ENCODE measurements at regions not wholly inside any gene's neighbourhood (a gene's known extent, or its start where the extent isn't known, plus 50 kb on each side); places are given as distances from the start of the nearest gene placed in this dataset.
"Not testable (repeated sequence)": the region's sequence is repeated elsewhere in the genome, so short reads cannot be mapped to it uniquely, and the experiment has no call there.

DNA sequence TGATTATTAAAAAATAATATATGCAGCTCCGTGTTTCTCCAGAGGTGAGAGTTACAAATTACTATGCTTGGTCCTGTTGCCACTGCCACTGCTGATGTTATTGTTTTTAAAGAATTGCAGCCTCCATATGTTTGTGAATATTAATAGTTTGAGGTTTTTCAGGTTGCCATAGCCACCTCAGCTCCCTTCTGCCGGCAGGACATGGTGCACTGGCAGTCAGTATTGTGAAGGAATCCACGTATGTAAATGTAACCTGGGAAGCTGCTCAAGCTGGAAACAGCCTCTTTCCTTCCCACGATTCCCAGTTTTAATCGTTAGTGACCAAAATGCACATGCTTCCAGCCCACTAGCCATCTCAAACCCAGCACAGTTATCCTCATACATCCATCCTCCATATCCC is 184.4 kb upstream of the CCNG1 start:
- ATAC-seq (no peak), DNase-seq (ENCODE audit: low spot score in 2 of 2) (no peak)
- H3K27ac Mint-ChIP-seq: no peak overlapping the region
- peaks cover 0 to 4% of the 10 kb centered on the region in 2 donors for H3K9me3 Mint-ChIP-seq
- H3K36me3 Mint-ChIP-seq: no peaks in the 10 kb centered on the region

DNA sequence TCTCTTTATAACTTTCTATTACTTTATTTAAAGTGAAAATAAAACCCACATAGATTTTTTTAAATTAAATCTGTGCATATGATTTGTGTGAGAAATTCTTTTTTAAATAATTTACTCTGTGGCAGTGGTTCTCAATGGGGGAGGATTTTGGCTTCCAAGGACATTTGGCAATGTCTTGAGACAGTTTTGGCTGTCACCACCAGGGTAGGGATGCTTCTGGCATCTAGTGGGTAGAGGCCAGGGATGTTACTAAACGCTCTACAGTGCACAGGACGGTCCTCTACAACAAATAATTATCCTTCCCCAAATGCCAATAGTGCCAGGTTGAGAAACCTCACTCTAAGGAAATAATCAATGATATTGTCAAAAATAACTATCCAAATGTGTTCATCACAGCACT is 177.9 kb upstream of the CCNG1 start:
- no peaks in the 10 kb centered on the region for H3K36me3 Mint-ChIP-seq
- DNase-seq (ENCODE audit: low spot score in 2 of 2) (no peak), ATAC-seq (no peak)
- H3K27ac Mint-ChIP-seq: no peak overlapping the region
- H3K9me3 Mint-ChIP-seq: peaks cover 4 to 5% of the 10 kb centered on the region in 2 donors

DNA sequence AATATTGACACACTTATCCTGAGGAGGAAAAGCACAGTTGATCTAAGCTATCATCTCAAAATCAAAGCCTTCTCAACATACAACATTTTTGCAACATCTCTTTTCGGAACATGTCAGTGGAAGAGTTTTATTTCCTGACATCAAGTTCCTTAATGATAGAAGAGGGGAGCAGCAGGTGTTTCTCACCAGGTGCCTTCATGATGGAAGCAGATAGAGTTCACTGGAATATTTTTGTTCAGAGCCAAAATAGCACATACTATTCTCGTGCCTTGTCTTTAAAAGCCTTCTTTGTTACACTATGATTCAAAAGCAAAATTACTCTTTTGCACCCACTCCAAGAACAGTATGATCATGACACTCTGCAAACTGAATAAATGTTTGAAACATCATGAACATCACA is 176.9 kb upstream of the CCNG1 start:
- ATAC-seq (no peak), DNase-seq (ENCODE audit: low spot score in 2 of 2) (no peak)
- Mint-ChIP-seq H3K27ac (no peak overlapping the region), H3K36me3 (no peaks in the 10 kb centered on the region), H3K9me3 (peaks cover 4 to 5% of the 10 kb centered on the region in 2 donors)

DNA sequence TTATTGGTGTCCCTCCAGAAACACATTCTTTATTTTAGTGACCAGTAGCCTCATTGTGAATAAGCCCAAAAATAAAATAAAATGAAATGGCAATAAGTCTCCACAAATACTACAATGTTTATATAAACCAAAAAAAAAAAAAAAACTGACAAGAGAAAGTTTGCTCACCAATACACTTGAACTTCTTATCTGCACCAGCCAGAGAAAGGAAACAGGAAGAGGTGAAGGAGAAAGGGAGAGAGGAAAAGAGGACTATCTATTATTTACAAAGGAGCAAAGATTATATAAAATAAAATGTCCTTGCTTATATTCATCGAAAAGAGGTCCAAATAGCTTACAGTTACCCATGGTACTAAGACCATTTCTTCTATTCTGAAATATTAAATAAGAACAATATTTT is 176.4 kb upstream of the CCNG1 start:
- H3K9me3 Mint-ChIP-seq: peaks cover 4 to 5% of the 10 kb centered on the region in 2 donors
- ATAC-seq: no peak
- H3K27ac Mint-ChIP-seq: no peak overlapping the region
- no peak for DNase-seq (ENCODE audit: low spot score in 2 of 2)
- H3K36me3 Mint-ChIP-seq: no peaks in the 10 kb centered on the region

DNA sequence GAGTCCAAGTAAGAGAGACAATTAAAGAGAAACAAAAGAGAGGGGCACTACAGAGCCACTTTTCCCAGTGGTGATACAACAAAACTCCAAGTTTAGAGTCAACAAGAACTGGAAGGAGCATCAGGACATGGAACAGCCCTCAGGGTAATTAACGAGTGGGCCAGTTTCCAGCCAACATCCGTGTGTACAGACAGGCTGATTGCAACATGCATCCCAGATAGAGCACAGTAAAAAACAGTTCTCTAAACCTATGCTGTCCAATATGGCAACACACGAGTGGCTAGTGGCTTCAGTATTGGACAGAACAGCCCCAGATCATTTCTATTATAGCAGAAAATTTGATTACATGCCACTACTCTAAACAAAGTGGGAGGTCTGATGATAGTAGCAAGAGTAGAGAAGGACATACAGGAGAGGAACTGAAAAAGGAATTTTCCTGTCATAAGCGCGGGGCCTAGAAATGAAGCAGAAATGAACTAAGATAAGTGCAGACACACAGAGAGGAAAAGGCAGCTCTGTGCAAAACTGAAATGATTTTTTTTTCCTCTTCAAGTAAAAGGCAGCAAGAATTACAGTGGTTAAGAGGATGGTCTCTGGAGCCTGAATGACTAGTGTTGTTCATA is 175.6 kb upstream of the CCNG1 start:
- no peak for DNase-seq (ENCODE audit: low spot score in 2 of 2)
- Mint-ChIP-seq H3K9me3 (peaks cover 4 to 5% of the 10 kb centered on the region in 2 donors), H3K36me3 (no peaks in the 10 kb centered on the region), H3K27ac (no peak overlapping the region)
- ATAC-seq: no peak

DNA sequence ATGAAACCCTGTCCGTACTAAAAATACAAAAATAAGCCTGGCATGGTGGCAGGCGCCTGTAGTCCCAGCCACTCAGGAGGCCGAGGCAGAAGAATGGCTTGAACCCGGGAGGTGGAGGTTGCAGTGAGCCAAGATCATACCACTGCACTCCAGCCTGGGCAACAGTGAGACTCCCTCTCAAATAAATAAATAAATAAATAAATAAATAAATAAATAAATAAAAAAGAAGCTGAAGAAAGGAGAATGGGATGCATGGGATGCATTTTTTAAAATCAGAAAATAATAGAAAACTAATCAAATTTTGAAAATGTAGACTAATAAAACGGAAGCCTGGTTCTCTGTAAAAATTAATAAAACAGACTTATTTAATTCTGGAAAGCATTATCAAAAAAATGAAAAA is 171.1 kb upstream of the CCNG1 start:
- ATAC-seq; H3K36me3 Mint-ChIP-seq; H3K9me3 Mint-ChIP-seq; H3K27ac Mint-ChIP-seq; DNase-seq (ENCODE audit: low spot score in 2 of 2): not testable (repeated sequence)

DNA sequence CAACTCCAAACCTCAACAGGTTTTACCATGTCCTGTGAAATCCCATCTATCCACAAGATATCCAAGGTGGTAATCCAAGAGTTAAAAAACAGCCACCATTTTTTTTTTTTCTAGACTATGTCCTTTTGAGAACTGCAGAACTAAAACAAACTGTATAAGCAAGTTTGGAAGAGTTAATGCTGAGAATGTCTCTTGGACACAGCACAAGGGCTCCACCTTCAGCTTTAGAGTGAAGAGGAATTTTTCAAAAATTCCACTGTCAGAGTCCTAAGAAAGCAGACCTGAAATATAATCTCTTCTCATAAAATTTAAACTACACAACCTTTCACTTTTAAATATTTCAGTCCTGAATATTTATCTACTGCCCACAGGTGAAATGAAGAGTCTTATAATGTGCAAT is 167.8 kb upstream of the CCNG1 start:
- H3K36me3 Mint-ChIP-seq: no peaks in the 10 kb centered on the region
- no peak overlapping the region for H3K27ac Mint-ChIP-seq
- DNase-seq (ENCODE audit: low spot score in 2 of 2) (no peak), ATAC-seq (no peak)
- H3K9me3 Mint-ChIP-seq: no peaks in the 10 kb centered on the region

DNA sequence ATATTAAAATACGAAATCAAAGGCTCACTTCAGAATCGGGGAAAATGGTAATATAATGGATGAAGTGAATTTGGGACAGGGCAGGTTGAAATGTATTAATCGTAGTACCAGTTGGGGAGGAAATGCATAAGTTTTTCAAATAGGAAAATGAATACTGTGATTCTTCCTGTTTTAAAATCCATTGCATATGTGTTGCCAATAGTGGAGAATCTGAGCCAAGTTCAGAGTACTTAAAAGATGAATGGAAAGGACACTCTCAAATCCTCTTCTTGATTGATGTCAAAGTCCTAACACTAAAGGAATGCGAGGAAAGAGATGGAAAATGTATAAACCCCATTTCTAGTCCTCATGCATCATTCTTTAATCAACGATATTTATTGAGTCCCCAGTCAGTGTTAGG is 160.9 kb upstream of the CCNG1 start:
- H3K9me3 Mint-ChIP-seq: peaks cover 3% of the 10 kb centered on the region in 2 donors
- DNase-seq (ENCODE audit: low spot score in 2 of 2) (no peak), ATAC-seq (no peak)
- H3K27ac Mint-ChIP-seq: no peak overlapping the region
- no peaks in the 10 kb centered on the region for H3K36me3 Mint-ChIP-seq

DNA sequence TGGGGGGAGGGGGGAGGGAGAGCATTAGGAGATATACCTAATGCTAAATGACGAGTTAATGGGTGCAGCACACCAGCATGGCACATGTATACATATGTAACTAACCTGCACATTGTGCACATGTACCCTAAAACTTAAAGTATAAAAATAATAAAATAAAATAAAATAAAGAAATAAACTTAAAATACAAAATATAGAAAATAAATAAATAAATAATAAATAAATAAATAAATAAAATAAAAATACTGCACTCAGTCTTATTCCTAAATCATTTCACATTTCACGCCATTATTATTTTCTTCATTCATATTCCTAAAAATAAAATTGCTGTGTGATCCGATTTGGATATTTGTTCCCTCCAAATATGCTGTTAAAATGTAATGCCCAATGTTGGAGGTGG is 156.5 kb upstream of the CCNG1 start:
- H3K27ac Mint-ChIP-seq; DNase-seq (ENCODE audit: low spot score in 2 of 2); H3K36me3 Mint-ChIP-seq; ATAC-seq: not testable (repeated sequence)
- peaks cover 4 to 10% of the 10 kb centered on the region in 2 donors for H3K9me3 Mint-ChIP-seq

DNA sequence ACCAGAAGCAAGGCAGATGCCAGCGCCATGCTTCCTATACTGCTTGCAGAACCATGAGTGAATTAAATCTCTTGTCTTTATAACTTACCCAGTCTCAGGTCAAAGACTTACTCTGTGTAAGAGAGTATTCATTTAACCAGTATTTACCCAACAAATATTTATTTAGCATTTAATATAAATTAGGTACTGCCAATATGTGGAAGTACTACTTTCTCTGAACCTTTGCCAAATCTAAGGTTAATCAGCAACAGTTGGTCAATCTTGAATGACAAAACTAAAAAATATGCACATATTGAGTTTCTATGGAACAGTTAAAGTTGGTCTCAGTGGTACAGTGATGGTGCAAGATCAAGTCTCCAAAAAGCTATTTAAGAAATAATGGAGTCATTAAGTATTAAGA is 155.9 kb upstream of the CCNG1 start:
- DNase-seq (ENCODE audit: low spot score in 2 of 2) (no peak), ATAC-seq (no peak)
- Mint-ChIP-seq H3K27ac (no peak overlapping the region), H3K36me3 (no peaks in the 10 kb centered on the region), H3K9me3 (peaks cover 4 to 10% of the 10 kb centered on the region in 2 donors)

DNA sequence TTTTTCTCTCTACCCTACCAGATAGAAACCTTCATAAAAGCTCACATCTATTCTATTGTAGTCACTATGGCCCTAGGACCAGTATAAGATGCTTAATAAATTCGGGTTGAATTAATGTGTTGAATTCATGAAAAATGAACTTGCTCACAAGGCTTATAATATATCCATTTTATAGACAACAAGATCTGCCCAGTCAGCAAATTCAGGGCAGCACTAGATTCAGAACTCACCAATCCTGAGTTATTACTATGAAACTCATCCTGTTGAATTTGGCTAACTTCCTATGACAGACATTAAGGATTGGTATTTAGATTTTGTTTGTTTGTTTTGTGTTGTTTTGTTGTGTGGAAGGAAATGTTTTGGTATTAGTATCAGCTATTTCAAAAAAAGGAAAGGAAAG is 143.6 kb upstream of the CCNG1 start:
- ATAC-seq (no peak), DNase-seq (ENCODE audit: low spot score in 2 of 2) (no peak)
- Mint-ChIP-seq H3K36me3 (no peaks in the 10 kb centered on the region), H3K9me3 (no peaks in the 10 kb centered on the region), H3K27ac (no peak overlapping the region)

DNA sequence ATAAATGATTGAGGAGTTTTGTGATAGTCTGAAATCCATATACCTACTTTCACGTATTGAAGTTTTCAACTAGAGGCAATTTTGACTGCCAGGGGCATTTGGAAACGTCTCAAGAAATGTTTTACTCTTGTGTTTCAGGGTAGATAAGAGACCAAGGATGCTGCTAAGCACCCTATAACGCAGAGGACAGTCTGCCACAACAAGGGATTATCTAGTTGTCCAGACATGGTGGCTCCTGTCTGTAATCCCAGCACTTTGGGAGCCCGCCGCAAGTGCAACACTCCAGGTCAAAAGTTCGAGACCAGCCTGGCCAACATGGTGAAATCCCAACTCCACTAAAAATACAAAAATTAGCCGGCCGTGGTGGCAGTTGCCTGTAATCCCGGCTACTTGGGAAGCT is 133.7 kb upstream of the CCNG1 start:
- ATAC-seq: no peak
- H3K9me3 Mint-ChIP-seq: no peaks in the 10 kb centered on the region
- no peak overlapping the region for H3K27ac Mint-ChIP-seq

DNA sequence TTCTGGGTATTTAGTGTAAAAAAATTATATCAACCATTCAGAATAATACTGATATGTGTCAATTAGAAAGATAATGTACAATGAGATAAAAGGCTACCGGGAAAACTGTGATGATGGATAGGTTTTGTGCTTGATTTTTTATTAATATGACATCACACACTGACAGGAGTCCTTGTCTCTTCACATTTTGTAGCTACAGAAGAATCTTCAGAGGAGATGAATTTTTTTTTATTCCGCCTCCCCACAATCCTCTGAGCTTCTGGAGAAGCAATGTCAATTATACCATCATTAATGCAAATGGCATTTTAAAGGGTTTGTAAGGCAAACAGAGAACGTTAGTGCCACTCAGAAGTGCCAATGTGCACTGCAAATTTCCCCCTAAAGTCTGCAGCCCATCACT is 131.7 kb upstream of the CCNG1 start:
- DNase-seq (ENCODE audit: low spot score in 2 of 2): no peak
- no peaks in the 10 kb centered on the region for H3K9me3 Mint-ChIP-seq
- no peak for ATAC-seq
- H3K27ac Mint-ChIP-seq: no peak overlapping the region
- H3K36me3 Mint-ChIP-seq: no peaks in the 10 kb centered on the region

More for the DNA sequence above, 133.7 kb upstream of the CCNG1 start:
- no peaks in the 10 kb centered on the region for H3K36me3 Mint-ChIP-seq
- DNase-seq (ENCODE audit: low spot score in 2 of 2): no peak

DNA sequence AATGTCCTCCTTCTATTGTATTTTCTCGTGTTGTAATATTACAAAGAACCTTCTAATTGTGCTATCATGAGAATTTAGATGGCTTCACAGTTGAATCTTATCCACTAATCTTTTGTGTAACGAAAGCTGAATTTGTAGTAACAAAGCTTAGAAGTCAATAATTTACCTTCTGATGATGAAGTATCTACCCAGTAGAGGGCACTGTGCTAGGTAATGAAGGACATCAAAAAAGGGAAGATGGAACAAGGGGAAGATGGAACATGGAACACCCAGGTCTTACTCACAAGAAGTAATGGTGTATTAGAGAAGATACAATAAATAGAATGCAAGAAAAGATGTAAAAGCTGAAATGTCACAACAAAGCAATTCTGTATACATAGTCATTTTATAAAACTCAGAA is 131.0 kb upstream of the CCNG1 start:
- ATAC-seq: no peak
- H3K9me3 Mint-ChIP-seq: no peaks in the 10 kb centered on the region
- DNase-seq (ENCODE audit: low spot score in 2 of 2): no peak
- H3K27ac Mint-ChIP-seq: no peak overlapping the region
- H3K36me3 Mint-ChIP-seq: no peaks in the 10 kb centered on the region

DNA sequence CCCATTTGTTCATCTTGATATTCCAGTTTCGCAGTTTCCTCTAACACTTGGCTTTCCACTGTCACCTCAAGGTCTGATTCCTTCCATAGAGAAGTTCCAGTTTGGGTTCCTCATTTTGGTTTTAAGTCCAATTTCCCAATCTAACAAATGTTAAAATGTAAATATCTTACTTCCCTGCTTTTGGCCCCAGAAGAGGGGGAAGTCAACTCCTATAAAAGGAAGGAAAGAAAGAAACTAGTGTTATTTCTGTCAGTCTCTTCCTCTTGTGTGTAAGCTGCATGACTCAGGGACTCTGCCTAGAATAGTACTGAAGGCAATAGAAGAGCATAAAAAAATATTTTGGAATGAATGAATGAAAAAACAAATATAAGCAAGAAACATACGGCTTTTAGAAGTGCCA is 127.5 kb upstream of the CCNG1 start:
- no peak for ATAC-seq
- Mint-ChIP-seq H3K36me3 (no peaks in the 10 kb centered on the region), H3K27ac (no peak overlapping the region), H3K9me3 (peaks cover 0 to 4% of the 10 kb centered on the region in 2 donors)
- no peak for DNase-seq (ENCODE audit: low spot score in 2 of 2)

DNA sequence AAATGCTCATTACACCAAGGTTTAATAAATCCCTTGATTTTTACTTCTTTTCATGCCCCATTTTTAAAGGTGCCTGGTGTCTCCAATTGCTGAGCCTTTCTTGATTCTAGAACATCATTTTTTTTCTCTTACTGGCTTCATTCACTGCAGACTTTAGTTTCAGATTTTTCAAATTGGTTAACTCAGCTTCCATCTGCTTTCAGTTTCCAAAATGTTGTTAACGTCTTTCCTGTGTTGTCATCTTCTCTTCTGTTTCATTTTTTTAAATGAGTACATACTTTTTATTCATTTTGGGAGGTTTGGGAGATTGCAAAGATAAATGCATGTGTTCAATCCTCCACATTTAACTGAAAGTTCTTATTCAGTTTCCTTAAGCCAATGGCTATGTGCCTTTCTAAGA is 126.4 kb upstream of the CCNG1 start:
- Mint-ChIP-seq H3K27ac (no peak overlapping the region), H3K36me3 (no peaks in the 10 kb centered on the region), H3K9me3 (peaks cover 0 to 4% of the 10 kb centered on the region in 2 donors)
- ATAC-seq: no peak
- no peak for DNase-seq (ENCODE audit: low spot score in 2 of 2)

DNA sequence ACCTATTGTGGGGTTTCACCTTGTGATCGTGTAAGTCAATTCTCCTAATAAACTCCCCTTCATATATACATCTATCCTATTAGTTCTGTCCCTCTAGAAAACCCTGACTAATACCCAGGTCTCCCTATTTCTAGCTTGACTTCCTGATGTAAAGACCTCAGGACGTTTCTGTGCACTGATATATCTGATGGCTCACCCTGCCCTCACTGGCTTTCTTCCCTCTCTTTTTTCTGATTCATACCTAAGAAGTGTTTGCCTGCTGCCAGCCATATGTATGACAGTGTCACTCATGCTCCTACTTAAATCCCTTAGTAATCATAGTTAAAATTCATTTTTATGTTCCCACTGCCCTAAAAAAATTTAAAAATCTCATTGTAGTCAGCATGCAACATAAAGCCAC is 124.8 kb upstream of the CCNG1 start:
- DNase-seq (ENCODE audit: low spot score in 2 of 2) (no peak), ATAC-seq (no peak)
- no peak overlapping the region for H3K27ac Mint-ChIP-seq
- H3K36me3 Mint-ChIP-seq: no peaks in the 10 kb centered on the region
- peaks cover 0 to 4% of the 10 kb centered on the region in 2 donors for H3K9me3 Mint-ChIP-seq

DNA sequence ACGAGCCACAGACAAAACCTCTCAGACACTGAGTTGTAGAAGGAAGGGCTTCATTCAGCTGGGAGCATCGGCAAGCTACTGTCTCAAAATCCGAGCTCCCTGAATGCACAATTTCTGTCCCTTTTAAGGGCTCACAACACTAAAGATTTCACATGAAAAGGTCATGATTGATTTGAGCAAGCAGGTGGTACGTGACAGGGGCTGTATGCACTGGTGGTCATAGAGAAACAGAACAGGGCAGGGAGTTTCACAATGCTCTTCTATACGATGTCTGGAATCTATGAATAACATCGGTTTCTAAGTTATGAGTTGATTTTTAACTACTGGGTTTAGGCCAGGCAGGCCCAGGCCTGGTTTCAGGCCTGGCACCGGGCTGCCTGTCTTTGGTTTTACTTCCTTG is 124.3 kb upstream of the CCNG1 start:
- H3K9me3 Mint-ChIP-seq; H3K27ac Mint-ChIP-seq; H3K36me3 Mint-ChIP-seq; ATAC-seq; DNase-seq (ENCODE audit: low spot score in 2 of 2): not testable (repeated sequence)

DNA sequence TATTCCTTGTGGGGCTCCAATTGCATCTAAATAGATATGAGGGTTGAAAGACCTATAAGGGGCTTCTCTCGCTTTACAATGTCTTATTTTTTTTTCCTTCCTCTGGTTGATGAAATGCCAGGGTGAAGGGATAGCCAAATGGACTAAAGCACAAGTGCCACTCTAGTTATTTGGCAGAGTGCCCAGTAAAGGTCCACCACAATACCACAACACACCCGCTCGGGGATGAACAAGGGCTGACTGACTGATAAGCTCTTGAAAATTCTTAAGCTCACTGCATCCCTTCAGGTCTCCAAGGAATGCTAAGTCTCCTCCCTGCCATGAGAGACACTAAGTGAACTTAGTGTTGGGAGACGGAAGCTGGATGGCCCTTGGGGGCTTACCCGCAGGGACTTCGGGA is 121.0 kb upstream of the CCNG1 start:
- not testable (repeated sequence) for DNase-seq (ENCODE audit: low spot score in 2 of 2); ATAC-seq; H3K9me3 Mint-ChIP-seq; H3K27ac Mint-ChIP-seq; H3K36me3 Mint-ChIP-seq

Measured in activated naive CD4-positive, alpha-beta T cell treated with anti-CD3 and anti-CD28 coated beads, Interleukin-2, amount 50 U/mL, for 72 hours (primary cell).